ENCODE measurements at regions not wholly inside any gene's neighbourhood (a gene's known extent, or its start where the extent isn't known, plus 50 kb on each side); places are given as distances from the start of the nearest gene placed in this dataset.
"Not testable (repeated sequence)": the region's sequence is repeated elsewhere in the genome, so short reads cannot be mapped to it uniquely, and the experiment has no call there.

DNA sequence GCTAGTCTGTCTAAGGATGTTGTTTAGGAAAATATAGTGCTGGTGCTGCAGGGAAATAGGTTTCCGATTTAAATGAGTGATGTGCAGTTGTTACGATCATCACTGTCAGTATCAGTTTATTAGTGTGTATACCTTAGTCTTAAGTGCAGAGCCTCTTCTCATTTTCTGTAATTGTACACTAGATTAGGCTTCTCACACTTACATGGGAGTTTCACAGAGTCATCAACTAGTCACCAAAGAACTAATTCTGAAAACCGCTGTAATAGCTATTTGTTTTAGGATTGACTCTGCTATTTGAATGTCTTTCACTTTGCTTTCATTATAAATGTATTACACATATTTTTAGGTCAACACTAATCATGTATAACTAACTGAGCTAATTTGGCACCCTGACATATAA is 99.8 kb upstream of the ZEB2 start:
- no peak overlapping the region for H2AFZ ChIP-seq
- H3K4me3 ChIP-seq, result no peak overlapping the region
- no peaks in the 10 kb centered on the region for H3K9me2 ChIP-seq (ENCODE audit: insufficient read depth)
- intact Hi-C loops (cut with micrococcal nuclease; ENCODE audit: unreplicated experiment), result no loop called here
- TF ChIP-seq EZH2 (IDR thresholded peaks at IDR 0.05; ENCODE audit: low read depth), result no peak
- TF ChIP-seq, protein P1, sequence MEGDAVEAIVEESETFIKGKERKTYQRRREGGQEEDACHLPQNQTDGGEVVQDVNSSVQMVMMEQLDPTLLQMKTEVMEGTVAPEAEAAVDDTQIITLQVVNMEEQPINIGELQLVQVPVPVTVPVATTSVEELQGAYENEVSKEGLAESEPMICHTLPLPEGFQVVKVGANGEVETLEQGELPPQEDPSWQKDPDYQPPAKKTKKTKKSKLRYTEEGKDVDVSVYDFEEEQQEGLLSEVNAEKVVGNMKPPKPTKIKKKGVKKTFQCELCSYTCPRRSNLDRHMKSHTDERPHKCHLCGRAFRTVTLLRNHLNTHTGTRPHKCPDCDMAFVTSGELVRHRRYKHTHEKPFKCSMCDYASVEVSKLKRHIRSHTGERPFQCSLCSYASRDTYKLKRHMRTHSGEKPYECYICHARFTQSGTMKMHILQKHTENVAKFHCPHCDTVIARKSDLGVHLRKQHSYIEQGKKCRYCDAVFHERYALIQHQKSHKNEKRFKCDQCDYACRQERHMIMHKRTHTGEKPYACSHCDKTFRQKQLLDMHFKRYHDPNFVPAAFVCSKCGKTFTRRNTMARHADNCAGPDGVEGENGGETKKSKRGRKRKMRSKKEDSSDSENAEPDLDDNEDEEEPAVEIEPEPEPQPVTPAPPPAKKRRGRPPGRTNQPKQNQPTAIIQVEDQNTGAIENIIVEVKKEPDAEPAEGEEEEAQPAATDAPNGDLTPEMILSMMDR (conservative IDR thresholded peaks at IDR 0.05), result no peak
- no peak overlapping the region for H3K4me2 ChIP-seq
- H3K79me2 ChIP-seq (ENCODE audit: low read depth), result no peaks in the 10 kb centered on the region
- no peaks in the 10 kb centered on the region for H3K27me3 ChIP-seq (ENCODE audit: insufficient read depth, low read depth)
- no peaks in the 10 kb centered on the region for H3K36me3 ChIP-seq (ENCODE audit: low read depth)
- H3F3A ChIP-seq (ENCODE audit: insufficient read depth, low read depth), result no peaks in the 10 kb centered on the region
- H3K4me1 ChIP-seq (replicated peaks; ENCODE audit: insufficient read depth), result no peaks in the 10 kb centered on the region
- H3K27ac ChIP-seq, result no peak overlapping the region
- H3K9me3 ChIP-seq (ENCODE audit: insufficient read depth, low read depth), result no peaks in the 10 kb centered on the region
- CTCF ChIA-PET, result no interaction called here
- no TSS peak for BruUV-seq (replicated peaks)
- no peaks in the 10 kb centered on the region for H4K20me1 ChIP-seq (ENCODE audit: insufficient read depth)
- POLR2A ChIA-PET (ENCODE audit: unreplicated experiment), result interaction anchor here (0.6 kb wide), 1 partner anchor 143 kb away, joined by 6 read pairs; no protein-coding TSS in a partner anchor
- DNase-seq, result no peak

DNA sequence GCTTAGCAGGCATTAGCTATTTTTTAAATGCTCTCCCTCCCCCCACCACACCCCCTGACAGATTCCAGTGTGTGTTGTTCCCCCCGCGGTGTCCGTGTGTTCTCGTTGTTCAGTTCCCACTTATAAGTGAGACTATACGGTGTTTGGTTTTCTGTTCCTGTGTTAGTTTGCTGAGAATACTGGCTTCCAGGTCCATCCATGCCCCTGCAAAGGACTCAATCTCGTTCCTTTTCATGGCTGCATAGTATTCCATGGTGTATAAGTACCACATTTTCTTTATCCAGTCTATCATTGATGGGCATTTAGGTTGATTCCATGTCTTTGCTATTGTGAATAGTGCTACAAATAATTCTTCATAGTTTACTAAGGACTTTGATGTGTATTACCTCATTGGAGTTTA is 97.3 kb upstream of the ZEB2 start:
- H3K9me3 ChIP-seq (ENCODE audit: insufficient read depth, low read depth); DNase-seq; H3K36me3 ChIP-seq (ENCODE audit: low read depth); H3K4me1 ChIP-seq (replicated peaks; ENCODE audit: insufficient read depth); H2AFZ ChIP-seq; CTCF ChIA-PET; BruUV-seq (replicated peaks); H4K20me1 ChIP-seq (ENCODE audit: insufficient read depth); H3F3A ChIP-seq (ENCODE audit: insufficient read depth, low read depth); H3K9me2 ChIP-seq (ENCODE audit: insufficient read depth); H3K79me2 ChIP-seq (ENCODE audit: low read depth); H3K4me3 ChIP-seq; POLR2A ChIA-PET (ENCODE audit: unreplicated experiment); intact Hi-C loops (cut with micrococcal nuclease; ENCODE audit: unreplicated experiment); H3K27me3 ChIP-seq (ENCODE audit: insufficient read depth, low read depth); H3K4me2 ChIP-seq; H3K27ac ChIP-seq: not testable (repeated sequence)

DNA sequence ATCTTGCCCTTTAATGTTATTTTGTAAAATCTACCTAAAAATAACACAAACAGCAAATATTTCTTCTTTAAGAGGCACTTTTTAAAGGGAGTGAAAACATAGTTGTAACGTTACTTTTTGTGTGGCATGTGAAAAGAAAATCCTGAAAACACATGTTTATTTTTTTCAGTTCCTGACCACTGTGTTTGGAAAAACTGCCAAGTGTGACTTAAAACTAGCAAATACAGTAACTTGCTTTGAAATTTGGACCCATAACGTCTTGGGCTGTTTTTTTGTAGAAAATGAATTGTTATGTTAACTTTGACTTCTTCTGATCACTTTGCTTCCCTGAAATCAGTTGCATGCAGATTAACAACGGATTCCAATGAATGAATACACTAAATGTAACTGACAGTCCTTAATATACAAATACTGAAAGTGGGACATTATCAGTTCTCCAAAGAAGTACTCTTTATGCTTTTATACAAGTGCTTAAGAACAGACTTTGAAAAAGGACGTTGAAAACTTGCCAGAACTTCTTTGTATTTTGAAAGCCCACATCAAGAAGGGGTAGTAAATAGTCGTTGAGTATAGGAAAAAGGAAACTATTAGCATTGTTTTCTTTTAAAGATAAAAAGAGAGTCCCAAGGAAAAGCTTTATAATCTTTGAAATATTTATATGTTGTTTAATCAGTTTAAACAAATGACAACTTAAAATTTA is 96.1 kb upstream of the ZEB2 start:
- Histone ChIP-seq H3K27ac (no peak overlapping the region), H3K36me3 (ENCODE audit: low read depth) (no peaks in the 10 kb centered on the region), H3K4me2 (no peak overlapping the region), H4K20me1 (ENCODE audit: insufficient read depth) (no peaks in the 10 kb centered on the region), H3F3A (ENCODE audit: insufficient read depth, low read depth) (no peaks in the 10 kb centered on the region), H2AFZ (peak overlapping the region; percentile 67), H3K27me3 (ENCODE audit: insufficient read depth, low read depth) (no peaks in the 10 kb centered on the region), H3K79me2 (ENCODE audit: low read depth) (no peaks in the 10 kb centered on the region), H3K4me3 (no peak overlapping the region), H3K4me1 (replicated peaks; ENCODE audit: insufficient read depth) (no peaks in the 10 kb centered on the region), H3K9me3 (ENCODE audit: insufficient read depth, low read depth) (no peaks in the 10 kb centered on the region), H3K9me2 (ENCODE audit: insufficient read depth) (no peaks in the 10 kb centered on the region; the same call in 1 of the 2 replicates)
- BruUV-seq (replicated peaks), result no TSS peak
- DNase-seq, result no peak
- CTCF ChIA-PET, result interaction anchor here (0.8 kb wide), 1 partner anchor 115 kb away, joined by 3 read pairs; no protein-coding TSS in a partner anchor
- TF ChIP-seq EZH2 (IDR thresholded peaks at IDR 0.05; ENCODE audit: low read depth), result no peak
- TF ChIP-seq, protein P1 (conservative IDR thresholded peaks at IDR 0.05), result no peak
- POLR2A ChIA-PET (ENCODE audit: unreplicated experiment), result no interaction called here
- intact Hi-C loops (cut with micrococcal nuclease; ENCODE audit: unreplicated experiment), result no loop called here
